H1 (cell line): ENCODE measurements at regions not wholly inside any gene's neighbourhood (a gene's known extent, or its start where the extent isn't known, plus 50 kb on each side); places are given as distances from the start of the nearest gene placed in this dataset.

Source experiments
- CTCF ChIA-PET: fragments of 300-600 bp; sonication (Branson Sonifier 250); formaldehyde crosslinking; loops from one replicate; lab custom pipeline; 2021; ENCODE audit not compliant: partially characterized antibody; lab: Charles Lee
- POLR2A ChIA-PET: fragments of 300-600 bp; sonication (Branson Sonifier 250); formaldehyde crosslinking; loops from one replicate; lab custom pipeline; 2021; ENCODE audit warnings: inconsistent platforms; ENCODE audit not compliant: partially characterized antibody; lab: Charles Lee
- DNase-seq, 2 experiments: peaks; one replicate each; pipeline versions ENCODE4 v3.0.0 to v3.0.0-alpha.2; 2010 to 2022; ENCODE audit warnings: low spot score in 2 of 2, low read depth in 1 of 2, mixed read lengths in 1 of 2
- FAIRE-seq: peaks from 2 replicates; lab custom pipeline; 2011; peaks lifted over from hg19 to GRCh38; lab: Jason Lieb, UNC
- H2AFZ ChIP-seq: 2 replicates; pipeline ENCODE4 v1.8.1; 2012; ENCODE audit warnings: low read length, inconsistent platforms
- H2AK5ac ChIP-seq: 2 replicates; pipeline ENCODE4 v1.6.1; 2013; ENCODE audit warnings: low read depth, low read length
- H2BK120ac ChIP-seq: replicated peaks from 2 replicates; pipeline ENCODE3; 2013; ENCODE audit warnings: low read depth, low read length, inconsistent platforms
- H2BK12ac ChIP-seq: 2 replicates; pipeline ENCODE4 v1.6.1; 2013; ENCODE audit warnings: low read depth, low read length
- H2BK15ac ChIP-seq: 2 replicates; pipeline ENCODE4 v1.6.1; 2013; ENCODE audit warnings: low read length
- H2BK20ac ChIP-seq: 2 replicates; pipeline ENCODE4 v1.6.1; 2013; ENCODE audit warnings: low read length
- H2BK5ac ChIP-seq: 2 replicates; pipeline ENCODE4 v1.6.1; 2013; ENCODE audit warnings: low read depth, low read length
- H3K14ac ChIP-seq: 2 replicates; pipeline ENCODE4 v1.6.1; 2013; ENCODE audit warnings: inconsistent platforms; ENCODE audit not compliant: insufficient read length
- H3K18ac ChIP-seq: 2 replicates; pipeline ENCODE4 v1.6.1; 2013; ENCODE audit warnings: low read length; ENCODE audit errors: extremely low read depth
- H3K23ac ChIP-seq: 2 replicates; pipeline ENCODE4 v1.6.1; 2013; ENCODE audit warnings: inconsistent platforms; ENCODE audit not compliant: insufficient read length
- H3K23me2 ChIP-seq: 2 replicates; pipeline ENCODE4 v1.6.1; 2013; ENCODE audit warnings: low read depth, low read length
- H3K27ac ChIP-seq: 2 replicates; pipeline ENCODE4 v1.6.1; 2011; ENCODE audit warnings: low read depth, low read length, inconsistent platforms
- H3K27me3 ChIP-seq, 4 experiments: replicated peaks in 1 of 4; 1 replicate in 1 of 4; 2 replicates in 3 of 4; pipeline versions ENCODE4 v1.6.1 to v1.8.1; 2011 to 2013; ENCODE audit warnings: low read length in 3 of 4, mild to moderate bottlenecking in 3 of 4, inconsistent platforms in 2 of 4, mixed read lengths in 2 of 4, moderate library complexity in 1 of 4; ENCODE audit not compliant: control insufficient read depth in 3 of 4, insufficient read depth in 3 of 4; ENCODE audit errors: extremely low read depth in 1 of 4
- H3K36me3 ChIP-seq, 4 experiments: 2 replicates each; pipeline versions ENCODE4 v1.6.1 to v1.8.1; 2011 to 2013; ENCODE audit warnings: mild to moderate bottlenecking in 4 of 4, low read length in 3 of 4, moderate library complexity in 2 of 4, control low read depth in 1 of 4, inconsistent platforms in 1 of 4; ENCODE audit not compliant: insufficient read depth in 4 of 4, control insufficient read depth in 2 of 4
- H3K4ac ChIP-seq: replicated peaks from 2 replicates; pipeline ENCODE3; 2013; ENCODE audit warnings: low read length, low read depth, mixed read lengths, inconsistent platforms; ENCODE audit not compliant: insufficient read length
- H3K4me1 ChIP-seq, 4 experiments: replicated peaks in 1 of 4; 1 replicate in 1 of 4; 2 replicates in 3 of 4; pipeline versions ENCODE4 v1.6.1 to v1.8.1; 2011 to 2013; ENCODE audit warnings: low read length in 3 of 4, inconsistent platforms in 2 of 4, mixed read lengths in 1 of 4; ENCODE audit not compliant: insufficient read depth in 4 of 4, control insufficient read depth in 3 of 4
- H3K4me2 ChIP-seq, 2 experiments: 2 replicates each; pipeline versions ENCODE4 v1.6.1 to v1.8.1; 2011 to 2013; ENCODE audit warnings: low read depth in 2 of 2, low read length in 2 of 2, control low read depth in 1 of 2, inconsistent platforms in 1 of 2, mild to moderate bottlenecking in 1 of 2; ENCODE audit not compliant: insufficient read depth in 1 of 2
- H3K4me3 ChIP-seq, 4 experiments: fragments of 200-600, 300-600 bp in 1 of 4; sonication (generic), shearing (Covaris generic), sonication (Bioruptor Twin) in 1 of 4; 2 replicates each; pipeline versions ENCODE4 v1.5.1 to v1.8.1; 2011 to 2016; ENCODE audit warnings: low read length in 4 of 4, low read depth in 3 of 4, control low read depth in 2 of 4, inconsistent platforms in 2 of 4, mild to moderate bottlenecking in 2 of 4, mixed read lengths in 1 of 4, moderate library complexity in 1 of 4; ENCODE audit not compliant: insufficient read depth in 2 of 4; ENCODE audit errors: extremely low read depth in 1 of 4
- H3K56ac ChIP-seq: replicated peaks from 2 replicates; pipeline ENCODE3; 2013; ENCODE audit warnings: low read depth, mild to moderate bottlenecking, mixed read lengths, low read length, inconsistent platforms; ENCODE audit not compliant: insufficient read length
- H3K79me1 ChIP-seq: 2 replicates; pipeline ENCODE4 v1.6.1; 2013; ENCODE audit warnings: low read depth, low read length, control low read depth
- H3K79me2 ChIP-seq, 2 experiments: 2 replicates each; pipeline versions ENCODE4 v1.6.1 to v1.8.1; 2012 to 2013; ENCODE audit warnings: low read length in 2 of 2, mild to moderate bottlenecking in 2 of 2, inconsistent platforms in 1 of 2; ENCODE audit not compliant: insufficient read depth in 2 of 2, control insufficient read depth in 1 of 2
- H3K9ac ChIP-seq, 4 experiments: replicated peaks in 1 of 4; 1 replicate in 1 of 4; 2 replicates in 3 of 4; pipeline versions ENCODE4 v1.6.1 to v1.8.1; 2011 to 2013; ENCODE audit warnings: low read depth in 3 of 4, low read length in 3 of 4, control low read depth in 2 of 4, mild to moderate bottlenecking in 2 of 4, moderate library complexity in 2 of 4, inconsistent platforms in 1 of 4; ENCODE audit errors: extremely low read depth in 1 of 4
- H3K9me3 ChIP-seq, 2 experiments: 2 replicates each; pipeline versions ENCODE4 v1.6.1 to v1.8.1; 2012 to 2013; ENCODE audit warnings: mild to moderate bottlenecking in 2 of 2, moderate library complexity in 2 of 2, control low read depth in 1 of 2, inconsistent platforms in 1 of 2, low read depth in 1 of 2, low read length in 1 of 2, mixed read lengths in 1 of 2; ENCODE audit not compliant: insufficient read depth in 2 of 2
- H4K20me1 ChIP-seq, 2 experiments: replicated peaks in 1 of 2; 2 replicates each; pipeline versions ENCODE3 to v1.8.1; 2011 to 2013; ENCODE audit warnings: inconsistent platforms in 2 of 2, low read length in 2 of 2, mild to moderate bottlenecking in 1 of 2; ENCODE audit not compliant: insufficient read depth in 2 of 2, control insufficient read depth in 1 of 2
- H4K5ac ChIP-seq: 2 replicates; pipeline ENCODE4 v1.6.1; 2013; ENCODE audit warnings: low read length, low read depth, mixed read lengths, inconsistent platforms; ENCODE audit not compliant: insufficient read length
- H4K8ac ChIP-seq: 2 replicates; pipeline ENCODE4 v1.8.0; 2013; ENCODE audit warnings: mild to moderate bottlenecking, moderate library complexity, low read length, inconsistent platforms; ENCODE audit not compliant: insufficient read depth; ENCODE audit errors: extremely low read depth
- H4K91ac ChIP-seq: replicated peaks from 2 replicates; pipeline ENCODE3; 2013; ENCODE audit warnings: low read length, mixed read lengths, inconsistent platforms; ENCODE audit not compliant: insufficient read length
- E2F6 ChIP-seq: IDR thresholded peaks from 2 replicates; pipeline ENCODE4 v1.6.1; 2012; ENCODE audit warnings: inconsistent platforms
- JUND ChIP-seq: IDR thresholded peaks from 2 replicates; pipeline ENCODE4 v1.6.1; 2011; ENCODE audit warnings: mild to moderate bottlenecking, improper control_type of control experiment, low read length
- MAFK ChIP-seq: IDR thresholded peaks from 2 replicates; pipeline ENCODE4 v1.6.1; 2012; ENCODE audit warnings: low read depth, mild to moderate bottlenecking, improper control_type of control experiment, low read length
- POU5F1 ChIP-seq: IDR thresholded peaks from 2 replicates; pipeline ENCODE4 v1.6.1; 2011; ENCODE audit warnings: low read depth, mild to moderate bottlenecking, low read length, moderate library complexity
- SP4 ChIP-seq: IDR thresholded peaks from 2 replicates; pipeline ENCODE4 v1.6.1; 2012; ENCODE audit warnings: low read length, inconsistent platforms
- WGBS, 2 experiments: shearing (Covaris generic) in 1 of 2; methylation state at CpG; one replicate each; pipeline versions ENCODE4 v1.1.6 to v1.1.7; 2013 to 2015; ENCODE audit warnings: low lambda C conversion rate in 2 of 2, mixed read lengths in 2 of 2, inconsistent platforms in 1 of 2, low coverage in 1 of 2, missing lambda C conversion rate in 1 of 2; ENCODE audit not compliant: insufficient replicate concordance in 2 of 2, insufficient coverage in 1 of 2, insufficient read length in 1 of 2; ENCODE audit errors: extremely low coverage in 1 of 2, missing lambda C conversion rate in 1 of 2; 5-methylcytosine and 5-hydroxymethylcytosine counted together

GRCh38 chr15:81776976-81777375 is 268.8 kb downstream of the MEX3B start:
- Histone ChIP-seq H4K91ac (no peak overlapping the region), H3K18ac (no peak overlapping the region), H4K5ac (no peak overlapping the region), H2BK15ac (no peak overlapping the region), H2BK120ac (no peak overlapping the region), H3K4me3 (no peak overlapping the region), H3K27me3 (no peaks in the 10 kb centered on the region), H3K23me2 (no peaks in the 10 kb centered on the region), H2BK5ac (no peak overlapping the region), H3K4me2 (no peak overlapping the region), H3K14ac (no peak overlapping the region), H3K56ac (no peak overlapping the region), H3K4ac (no peak overlapping the region), H3K23ac (no peak overlapping the region), H3K4me1 (no peaks in the 10 kb centered on the region), H3K9ac (no peak overlapping the region), H4K8ac (no peak overlapping the region), H2AK5ac (no peak overlapping the region), H2BK12ac (no peak overlapping the region), H3K36me3 (no peaks in the 10 kb centered on the region), H3K79me2 (no peaks in the 10 kb centered on the region), H3K79me1 (no peaks in the 10 kb centered on the region; the same call in 1 of the 2 replicates), H4K20me1 (peaks cover 0 to 3% of the 10 kb centered on the region in 2 experiments), H3K27ac (no peak overlapping the region), H2AFZ (no peak overlapping the region), H2BK20ac (no peak overlapping the region), H3K9me3 (no peaks in the 10 kb centered on the region)
- TF ChIP-seq MAFK (no peak), JUND (no peak), E2F6 (no peak), POU5F1 (no peak), SP4 (no peak)
- WGBS, 2 experiments: 85% methylated on average over 7 of the region's 7 CpGs; no CpG with 5 or more reads in 1 of the 2 experiments
- ChIA-PET CTCF (interaction anchor here (0.8 kb wide), 1 partner anchor 13 kb away, joined by 3 read pairs; no protein-coding TSS in a partner anchor), POLR2A (no interaction called here)
- DNase-seq: peak in 1 of 2 experiments; percentile 22
- FAIRE-seq: no peak
